ENCODE measurements at regions not wholly inside any gene's neighbourhood (a gene's known extent, or its start where the extent isn't known, plus 50 kb on each side); places are given as distances from the start of the nearest gene placed in this dataset.

DNA sequence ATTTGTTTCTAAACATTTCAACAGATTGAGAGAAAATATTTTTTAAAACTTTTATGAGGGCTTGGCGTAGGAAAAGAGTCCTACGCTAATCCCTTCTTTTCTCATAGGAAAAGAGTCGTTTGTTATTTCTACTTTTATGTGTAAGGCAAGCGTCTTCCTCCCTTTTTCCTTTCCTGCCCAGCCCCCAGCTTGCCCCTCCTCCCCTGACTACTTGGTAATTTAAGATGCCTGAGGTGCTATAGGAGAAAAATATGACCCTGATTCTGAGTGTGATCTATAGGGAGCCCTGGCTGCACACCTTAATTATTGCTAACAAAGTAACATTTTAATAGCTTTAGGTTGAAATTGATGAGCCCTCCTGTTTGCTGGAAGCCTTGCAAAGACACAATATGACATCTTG is 373.6 kb downstream of the PBX1 start:
- no peak for TF ChIP-seq EZH2 (IDR thresholded peaks at IDR 0.05; ENCODE audit: borderline replicate concordance, low read length)
- TF ChIP-seq, protein P1, sequence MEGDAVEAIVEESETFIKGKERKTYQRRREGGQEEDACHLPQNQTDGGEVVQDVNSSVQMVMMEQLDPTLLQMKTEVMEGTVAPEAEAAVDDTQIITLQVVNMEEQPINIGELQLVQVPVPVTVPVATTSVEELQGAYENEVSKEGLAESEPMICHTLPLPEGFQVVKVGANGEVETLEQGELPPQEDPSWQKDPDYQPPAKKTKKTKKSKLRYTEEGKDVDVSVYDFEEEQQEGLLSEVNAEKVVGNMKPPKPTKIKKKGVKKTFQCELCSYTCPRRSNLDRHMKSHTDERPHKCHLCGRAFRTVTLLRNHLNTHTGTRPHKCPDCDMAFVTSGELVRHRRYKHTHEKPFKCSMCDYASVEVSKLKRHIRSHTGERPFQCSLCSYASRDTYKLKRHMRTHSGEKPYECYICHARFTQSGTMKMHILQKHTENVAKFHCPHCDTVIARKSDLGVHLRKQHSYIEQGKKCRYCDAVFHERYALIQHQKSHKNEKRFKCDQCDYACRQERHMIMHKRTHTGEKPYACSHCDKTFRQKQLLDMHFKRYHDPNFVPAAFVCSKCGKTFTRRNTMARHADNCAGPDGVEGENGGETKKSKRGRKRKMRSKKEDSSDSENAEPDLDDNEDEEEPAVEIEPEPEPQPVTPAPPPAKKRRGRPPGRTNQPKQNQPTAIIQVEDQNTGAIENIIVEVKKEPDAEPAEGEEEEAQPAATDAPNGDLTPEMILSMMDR (conservative IDR thresholded peaks at IDR 0.05 in 1 of 2, IDR thresholded peaks at IDR 0.05 in 1 of 2; ENCODE audit: extremely low read depth in 1 of 2, insufficient read depth in 1 of 2, low read depth in 1 of 2, low read length in 2 of 2), result no peak

Data from mammary epithelial cell (primary cell).